ENCODE measurements at regions not wholly inside any gene's neighbourhood (a gene's known extent, or its start where the extent isn't known, plus 50 kb on each side); places are given as distances from the start of the nearest gene placed in this dataset.

DNA sequence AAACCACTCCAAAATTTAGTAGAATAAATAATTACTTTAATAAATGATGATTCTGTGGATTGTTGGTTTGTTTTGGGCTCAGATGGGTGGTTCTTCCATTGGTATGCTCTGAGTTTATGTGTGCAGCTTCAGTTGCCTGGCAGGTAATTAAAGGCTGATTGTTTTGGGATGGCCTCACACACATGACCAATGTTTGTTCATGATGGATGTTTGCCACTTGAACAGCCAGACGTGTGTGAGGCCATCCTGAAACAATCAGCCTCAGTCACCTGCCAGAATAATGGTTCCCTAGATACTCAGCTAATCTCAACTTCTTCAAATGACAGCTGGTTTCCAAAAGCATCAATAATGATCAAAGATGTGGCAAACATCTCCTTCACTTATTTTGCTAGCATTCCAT is 352.5 kb upstream of the GULP1 start:
- Histone ChIP-seq H3K4me3 (ENCODE audit: insufficient read depth, low read depth, low read length) (no peak overlapping the region), H2BK120ac (ENCODE audit: low read depth, low read length) (no peak overlapping the region), H3K23ac (ENCODE audit: low read depth, low read length) (no peak overlapping the region), H3K9me1 (ENCODE audit: insufficient read depth, low read length) (no peaks in the 10 kb centered on the region), H3K79me1 (ENCODE audit: low read depth in 1 of 2, low read length in 2 of 2) (no peaks in the 10 kb centered on the region), H3K4ac (ENCODE audit: low read depth, low read length) (no peak overlapping the region), H3K4me2 (ENCODE audit: low read depth, low read length) (no peak overlapping the region), H4K91ac (ENCODE audit: insufficient read depth, low read depth, low read length) (no peak overlapping the region), H4K8ac (ENCODE audit: low read depth in 2 of 2, low read length in 2 of 2) (no peak overlapping the region), H2BK15ac (ENCODE audit: low read depth, low read length) (no peak overlapping the region), H2BK20ac (ENCODE audit: low read depth, low read length) (no peak overlapping the region), H4K5ac (ENCODE audit: low read depth, low read length) (no peak overlapping the region), H3K9ac (ENCODE audit: low read depth, low read length) (no peak overlapping the region), H2BK5ac (ENCODE audit: low read depth, low read length, poor library complexity, severe bottlenecking) (no peak overlapping the region), H3K56ac (ENCODE audit: extremely low read depth, insufficient read depth, low read length) (no peak overlapping the region), H3K4me1 (ENCODE audit: control insufficient read depth, insufficient read depth, low read length) (no peaks in the 10 kb centered on the region), H2AK5ac (ENCODE audit: low read depth, low read length) (no peak overlapping the region), H4K20me1 (ENCODE audit: insufficient read depth, low read length) (no peaks in the 10 kb centered on the region), H3K27me3 (ENCODE audit: control insufficient read depth, insufficient read depth, low read length) (no peaks in the 10 kb centered on the region), H3K18ac (ENCODE audit: low read depth, low read length) (no peak overlapping the region), H3K14ac (replicated peaks; ENCODE audit: low read depth, low read length) (no peak overlapping the region), H3K27ac (ENCODE audit: insufficient read depth, low read length) (no peak overlapping the region), H3K36me3 (ENCODE audit: control insufficient read depth, insufficient read depth, low read length) (no peaks in the 10 kb centered on the region), H2AK9ac (replicated peaks; ENCODE audit: low read depth, low read length, poor library complexity) (no peak overlapping the region), H2AFZ (replicated peaks; ENCODE audit: low read length, poor library complexity) (no peak overlapping the region), H3K9me3 (ENCODE audit: control insufficient read depth, insufficient read depth, low read length) (no peaks in the 10 kb centered on the region)
- DNase-seq = no peak
- BruUV-seq (replicated peaks) = no TSS peak
- in situ Hi-C loops (cut with MboI; ENCODE audit: low sequenced_read_pairs) (no loop called here), intact Hi-C loops (cut with micrococcal nuclease) (no loop called here), dilution Hi-C loops (cut with HindIII; ENCODE audit: low sequenced_read_pairs, unreplicated experiment) (no loop called here)
- POLR2A ChIA-PET (ENCODE audit: unreplicated experiment) = no interaction called here
- no peak for ATAC-seq (ENCODE audit: low read depth)
- TF ChIP-seq, protein P1, sequence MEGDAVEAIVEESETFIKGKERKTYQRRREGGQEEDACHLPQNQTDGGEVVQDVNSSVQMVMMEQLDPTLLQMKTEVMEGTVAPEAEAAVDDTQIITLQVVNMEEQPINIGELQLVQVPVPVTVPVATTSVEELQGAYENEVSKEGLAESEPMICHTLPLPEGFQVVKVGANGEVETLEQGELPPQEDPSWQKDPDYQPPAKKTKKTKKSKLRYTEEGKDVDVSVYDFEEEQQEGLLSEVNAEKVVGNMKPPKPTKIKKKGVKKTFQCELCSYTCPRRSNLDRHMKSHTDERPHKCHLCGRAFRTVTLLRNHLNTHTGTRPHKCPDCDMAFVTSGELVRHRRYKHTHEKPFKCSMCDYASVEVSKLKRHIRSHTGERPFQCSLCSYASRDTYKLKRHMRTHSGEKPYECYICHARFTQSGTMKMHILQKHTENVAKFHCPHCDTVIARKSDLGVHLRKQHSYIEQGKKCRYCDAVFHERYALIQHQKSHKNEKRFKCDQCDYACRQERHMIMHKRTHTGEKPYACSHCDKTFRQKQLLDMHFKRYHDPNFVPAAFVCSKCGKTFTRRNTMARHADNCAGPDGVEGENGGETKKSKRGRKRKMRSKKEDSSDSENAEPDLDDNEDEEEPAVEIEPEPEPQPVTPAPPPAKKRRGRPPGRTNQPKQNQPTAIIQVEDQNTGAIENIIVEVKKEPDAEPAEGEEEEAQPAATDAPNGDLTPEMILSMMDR (conservative IDR thresholded peaks at IDR 0.05; ENCODE audit: low read depth, low read length) = no peak
- TF ChIP-seq SMC3 (IDR thresholded peaks at IDR 0.05; ENCODE audit: low read depth, low read length) (no peak), POLR2A (IDR thresholded peaks at IDR 0.05; ENCODE audit: low read depth, low read length) (no peak), CEBPB (IDR thresholded peaks at IDR 0.05; ENCODE audit: low read depth, low read length) (no peak), FOS (IDR thresholded peaks at IDR 0.05; ENCODE audit: low read depth, low read length) (no peak), MXI1 (IDR thresholded peaks at IDR 0.05; ENCODE audit: borderline replicate concordance, low read depth, low read length) (no peak), RCOR1 (IDR thresholded peaks at IDR 0.05; ENCODE audit: insufficient replicate concordance, low read length) (no peak), NFE2L2 (IDR thresholded peaks at IDR 0.05; ENCODE audit: low read depth, low read length) (no peak), MAFK (IDR thresholded peaks at IDR 0.05; ENCODE audit: low read depth, low read length) (no peak)
- TF ChIP-seq, protein P2, sequence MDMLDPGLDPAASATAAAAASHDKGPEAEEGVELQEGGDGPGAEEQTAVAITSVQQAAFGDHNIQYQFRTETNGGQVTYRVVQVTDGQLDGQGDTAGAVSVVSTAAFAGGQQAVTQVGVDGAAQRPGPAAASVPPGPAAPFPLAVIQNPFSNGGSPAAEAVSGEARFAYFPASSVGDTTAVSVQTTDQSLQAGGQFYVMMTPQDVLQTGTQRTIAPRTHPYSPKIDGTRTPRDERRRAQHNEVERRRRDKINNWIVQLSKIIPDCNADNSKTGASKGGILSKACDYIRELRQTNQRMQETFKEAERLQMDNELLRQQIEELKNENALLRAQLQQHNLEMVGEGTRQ (IDR thresholded peaks at IDR 0.05; ENCODE audit: low read depth, low read length) = no peak
- TF ChIP-seq, protein P3, sequence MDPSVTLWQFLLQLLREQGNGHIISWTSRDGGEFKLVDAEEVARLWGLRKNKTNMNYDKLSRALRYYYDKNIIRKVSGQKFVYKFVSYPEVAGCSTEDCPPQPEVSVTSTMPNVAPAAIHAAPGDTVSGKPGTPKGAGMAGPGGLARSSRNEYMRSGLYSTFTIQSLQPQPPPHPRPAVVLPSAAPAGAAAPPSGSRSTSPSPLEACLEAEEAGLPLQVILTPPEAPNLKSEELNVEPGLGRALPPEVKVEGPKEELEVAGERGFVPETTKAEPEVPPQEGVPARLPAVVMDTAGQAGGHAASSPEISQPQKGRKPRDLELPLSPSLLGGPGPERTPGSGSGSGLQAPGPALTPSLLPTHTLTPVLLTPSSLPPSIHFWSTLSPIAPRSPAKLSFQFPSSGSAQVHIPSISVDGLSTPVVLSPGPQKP (IDR thresholded peaks at IDR 0.05; ENCODE audit: borderline replicate concordance, low read depth, low read length) = no peak
- CTCF ChIA-PET = no interaction called here
- 67% methylated on average over 1 of the region's 1 CpG; no CpG with 5 or more reads in 1 of the 2 experiments for WGBS, 2 experiments (ENCODE audit: extremely low coverage in 2 of 2, insufficient read length in 1 of 2)
